PC-9 (cell line): ENCODE measurements at regions not wholly inside any gene's neighbourhood (a gene's known extent, or its start where the extent isn't known, plus 50 kb on each side); places are given as distances from the start of the nearest gene placed in this dataset.

Experiments used
- BruUV-seq: library from RNA; stranded (reverse); fragments of 400-500 nt; replicated peaks from 2 replicates; lab custom pipeline; 2021; lab: Mats Ljungman, UMichigan
- CTCF ChIA-PET: fragments of 300-600 bp; sonication (Branson Sonifier 250); formaldehyde crosslinking; loops from one replicate; lab custom pipeline; 2022; ENCODE audit warnings: antibody characterized with exemption; lab: Charles Lee
- POLR2A ChIA-PET: fragments of 300-600 bp; sonication (Branson Sonifier 250); formaldehyde crosslinking; loops from one replicate; lab custom pipeline; 2022; ENCODE audit warnings: antibody characterized with exemption; ENCODE audit not compliant: unreplicated experiment; lab: Charles Lee
- DNase-seq, 2 experiments: peaks; one replicate each; pipeline versions ENCODE4 v3.0.0 to v3.0.0-alpha.2; 2015 to 2022; ENCODE audit warnings: mixed read lengths in 1 of 2
- H2AFZ ChIP-seq: fragments of 200-600 bp; sonication (generic); 2 replicates; pipeline ENCODE4 v1.8.1; 2017; ENCODE audit warnings: antibody characterized with exemption
- H3F3A ChIP-seq: fragments of 200-600 bp; sonication (generic); 2 replicates; pipeline ENCODE4 v1.8.1; 2017; ENCODE audit warnings: antibody characterized with exemption, mild to moderate bottlenecking, low read depth; ENCODE audit not compliant: insufficient read depth
- H3K27ac ChIP-seq: fragments of 200-600 bp; sonication (generic); 2 replicates; pipeline ENCODE4 v1.6.1; 2016; ENCODE audit warnings: mixed run types
- H3K27me3 ChIP-seq: fragments of 200-600 bp; sonication (generic); 2 replicates; pipeline ENCODE4 v1.6.1; 2016; ENCODE audit warnings: low read depth, mixed run types; ENCODE audit not compliant: insufficient read depth
- H3K36me3 ChIP-seq: fragments of 200-600 bp; sonication (generic); 2 replicates; pipeline ENCODE4 v1.6.1; 2016; ENCODE audit warnings: low read depth, mixed run types
- H3K4me1 ChIP-seq: fragments of 200-600 bp; sonication (generic); replicated peaks from 2 replicates; pipeline ENCODE4 v1.6.1; 2016; ENCODE audit warnings: mixed run types; ENCODE audit not compliant: insufficient read depth
- H3K4me2 ChIP-seq: fragments of 200-600 bp; sonication (generic); 2 replicates; pipeline ENCODE4 v1.6.1; 2017; ENCODE audit warnings: mixed run types
- H3K4me3 ChIP-seq: fragments of 200-600 bp; sonication (generic); 2 replicates; pipeline ENCODE4 v1.6.1; 2016; ENCODE audit warnings: mixed run types
- H3K79me2 ChIP-seq: fragments of 200-600 bp; sonication (generic); 2 replicates; pipeline ENCODE4 v1.6.1; 2017; ENCODE audit warnings: low read depth, mixed run types
- H3K9me2 ChIP-seq: fragments of 200-600 bp; sonication (generic); 2 replicates; pipeline ENCODE4 v1.8.1; 2017; ENCODE audit warnings: mild to moderate bottlenecking; ENCODE audit not compliant: insufficient read depth
- H3K9me3 ChIP-seq: fragments of 200-600 bp; sonication (generic); 2 replicates; pipeline ENCODE4 v1.8.1; 2016; ENCODE audit warnings: low read depth; ENCODE audit not compliant: insufficient read depth
- H4K20me1 ChIP-seq: fragments of 200-600 bp; sonication (generic); 2 replicates; pipeline ENCODE4 v1.8.1; 2017; ENCODE audit not compliant: insufficient read depth
- EZH2 ChIP-seq: fragments of 200-600 bp; sonication (generic); IDR thresholded peaks from 2 replicates; pipeline ENCODE4 v1.8.0; 2017; ENCODE audit warnings: antibody characterized with exemption, low read depth
- intact Hi-C: fragments of 100-400 bp; cut with micrococcal nuclease; formaldehyde crosslinking; loops from one replicate; pipeline ENCODE4 v1.10.0; 2022; ENCODE audit not compliant: unreplicated experiment
- TF ChIP-seq, protein P1 (sequence below): fragments of 200-600 bp; sonication (generic); conservative IDR thresholded peaks from 2 replicates; pipeline ENCODE4 v1.6.1; 2017; ENCODE audit warnings: mixed run types, antibody characterized with exemption, mild to moderate bottlenecking, moderate library complexity

DNA sequence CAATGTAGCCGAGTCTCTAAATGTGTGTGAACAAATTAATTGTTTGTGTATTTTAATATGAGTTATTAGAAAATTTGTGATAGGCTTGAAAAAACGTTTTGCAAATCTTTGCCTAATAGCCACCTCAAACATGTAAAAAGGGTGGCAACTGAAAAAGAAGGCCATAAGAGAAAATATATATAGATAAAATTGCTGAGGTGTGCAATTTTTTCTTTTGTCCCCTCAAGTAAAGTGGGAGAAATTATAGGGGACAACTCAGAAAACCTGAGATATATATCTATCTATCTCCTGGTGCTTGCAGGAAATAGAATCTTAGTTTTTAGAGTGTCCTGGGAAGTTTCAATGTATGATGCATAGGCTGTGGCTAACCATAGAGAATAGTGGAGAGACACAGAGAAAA, 201.4 kb upstream of the LRP1B start:
- Histone ChIP-seq H3K27ac (no peak overlapping the region), H3K4me1 (no peaks in the 10 kb centered on the region), H3K9me3 (no peaks in the 10 kb centered on the region), H3K79me2 (no peaks in the 10 kb centered on the region), H3K4me2 (no peak overlapping the region), H3K27me3 (no peaks in the 10 kb centered on the region), H2AFZ (no peak overlapping the region), H3F3A (no peaks in the 10 kb centered on the region), H3K9me2 (no peaks in the 10 kb centered on the region), H3K4me3 (no peak overlapping the region), H4K20me1 (no peaks in the 10 kb centered on the region), H3K36me3 (no peaks in the 10 kb centered on the region)
- no peak for TF ChIP-seq EZH2
- TF ChIP-seq, protein P1, sequence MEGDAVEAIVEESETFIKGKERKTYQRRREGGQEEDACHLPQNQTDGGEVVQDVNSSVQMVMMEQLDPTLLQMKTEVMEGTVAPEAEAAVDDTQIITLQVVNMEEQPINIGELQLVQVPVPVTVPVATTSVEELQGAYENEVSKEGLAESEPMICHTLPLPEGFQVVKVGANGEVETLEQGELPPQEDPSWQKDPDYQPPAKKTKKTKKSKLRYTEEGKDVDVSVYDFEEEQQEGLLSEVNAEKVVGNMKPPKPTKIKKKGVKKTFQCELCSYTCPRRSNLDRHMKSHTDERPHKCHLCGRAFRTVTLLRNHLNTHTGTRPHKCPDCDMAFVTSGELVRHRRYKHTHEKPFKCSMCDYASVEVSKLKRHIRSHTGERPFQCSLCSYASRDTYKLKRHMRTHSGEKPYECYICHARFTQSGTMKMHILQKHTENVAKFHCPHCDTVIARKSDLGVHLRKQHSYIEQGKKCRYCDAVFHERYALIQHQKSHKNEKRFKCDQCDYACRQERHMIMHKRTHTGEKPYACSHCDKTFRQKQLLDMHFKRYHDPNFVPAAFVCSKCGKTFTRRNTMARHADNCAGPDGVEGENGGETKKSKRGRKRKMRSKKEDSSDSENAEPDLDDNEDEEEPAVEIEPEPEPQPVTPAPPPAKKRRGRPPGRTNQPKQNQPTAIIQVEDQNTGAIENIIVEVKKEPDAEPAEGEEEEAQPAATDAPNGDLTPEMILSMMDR, result no peak
- no TSS peak for BruUV-seq
- POLR2A ChIA-PET, result no interaction called here
- CTCF ChIA-PET, result no interaction called here
- intact Hi-C loops, result no loop called here
- DNase-seq, result no peak

- no peak overlapping the region for H3K27ac ChIP-seq
- no peaks in the 10 kb centered on the region for H3F3A ChIP-seq
- no peak overlapping the region for H2AFZ ChIP-seq
- ChIA-PET POLR2A (no interaction called here), CTCF (no interaction called here)
- H3K4me2 ChIP-seq, result no peak overlapping the region
- no peaks in the 10 kb centered on the region for H4K20me1 ChIP-seq
- H3K36me3 ChIP-seq, result no peaks in the 10 kb centered on the region
- no peaks in the 10 kb centered on the region for H3K79me2 ChIP-seq
- no peaks in the 10 kb centered on the region for H3K4me1 ChIP-seq
- no peaks in the 10 kb centered on the region for H3K9me3 ChIP-seq
- intact Hi-C loops, result no loop called here
- no peak overlapping the region for H3K4me3 ChIP-seq
- no peak for TF ChIP-seq EZH2
- TF ChIP-seq, protein P1, result no peak
- BruUV-seq, result no TSS peak
- DNase-seq, result no peak
- no peaks in the 10 kb centered on the region for H3K27me3 ChIP-seq
- H3K9me2 ChIP-seq, result no peaks in the 10 kb centered on the region
Measured at GRCh38 chr2:142330458-142330857, 199.6 kb upstream of the LRP1B start.

DNA sequence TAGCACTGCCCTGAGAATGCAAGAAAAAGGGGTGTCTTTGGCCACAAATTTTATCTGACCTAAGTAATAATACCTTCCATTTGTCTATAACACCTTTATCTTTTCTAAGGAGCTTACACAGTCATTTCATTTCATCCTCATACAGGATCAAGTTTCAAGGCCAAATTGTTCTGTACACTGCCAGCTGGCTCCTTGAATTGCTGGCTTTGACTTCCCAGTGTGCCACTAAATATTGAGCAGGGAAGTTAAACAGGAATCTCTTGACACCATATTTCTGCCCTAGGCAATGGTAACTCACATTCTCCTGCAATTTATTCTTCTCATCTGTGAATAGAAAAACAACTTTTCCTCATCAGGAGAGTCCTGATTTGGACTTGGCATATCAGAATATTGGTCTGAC, 195.1 kb upstream of the LRP1B start:
- ChIA-PET CTCF (no interaction called here), POLR2A (no interaction called here)
- no peak for TF ChIP-seq EZH2
- TF ChIP-seq, protein P1, result no peak
- Histone ChIP-seq H2AFZ (no peak overlapping the region), H4K20me1 (no peaks in the 10 kb centered on the region), H3K4me1 (peaks cover 18% of the 10 kb centered on the region), H3K4me2 (no peak overlapping the region), H3K27me3 (no peaks in the 10 kb centered on the region), H3K9me3 (no peaks in the 10 kb centered on the region), H3K9me2 (no peaks in the 10 kb centered on the region), H3K27ac (no peak overlapping the region), H3K4me3 (no peak overlapping the region), H3K79me2 (no peaks in the 10 kb centered on the region), H3K36me3 (no peaks in the 10 kb centered on the region), H3F3A (no peaks in the 10 kb centered on the region)
- intact Hi-C loops, result no loop called here
- DNase-seq, result no peak
- no TSS peak for BruUV-seq
